ACC112 (cell line): ENCODE measurements at regions not wholly inside any gene's neighbourhood (a gene's known extent, or its start where the extent isn't known, plus 50 kb on each side); places are given as distances from the start of the nearest gene placed in this dataset.

Experiments
- H2AFZ ChIP-seq: fragments of 200-600 bp; sonication (generic); one replicate; pipeline ENCODE4 v1.6.0; 2017; ENCODE audit warnings: antibody characterized with exemption, low read length; ENCODE audit not compliant: unreplicated experiment
- H3K27ac ChIP-seq: fragments of 200-600 bp; sonication (generic); 2 replicates; pipeline ENCODE4 v1.5.1; 2014; ENCODE audit warnings: low read depth, mild to moderate bottlenecking, antibody characterized with exemption, low read length, moderate library complexity
- H3K27me3 ChIP-seq: fragments of 200-600 bp; sonication (generic); 2 replicates; pipeline ENCODE4 v1.6.1; 2014; ENCODE audit warnings: mild to moderate bottlenecking, antibody characterized with exemption, low read length, moderate library complexity, mixed read lengths; ENCODE audit not compliant: insufficient read depth
- H3K36me3 ChIP-seq: fragments of 200-600 bp; sonication (generic); 2 replicates; pipeline ENCODE4 v1.6.1; 2016; ENCODE audit warnings: mild to moderate bottlenecking, antibody characterized with exemption, low read length, moderate library complexity, mixed read lengths; ENCODE audit not compliant: insufficient read depth
- H3K4me1 ChIP-seq: fragments of 200-600 bp; sonication (generic); one replicate; pipeline ENCODE4 v1.6.1; 2016; ENCODE audit warnings: low read length, mixed read lengths; ENCODE audit not compliant: insufficient read depth, unreplicated experiment, control insufficient read depth
- H3K4me3 ChIP-seq: fragments of 200-600 bp; sonication (generic); 2 replicates; pipeline ENCODE4 v1.5.1; 2014; ENCODE audit warnings: mild to moderate bottlenecking, low read depth, low read length
- H3K79me2 ChIP-seq: fragments of 200-600 bp; sonication (generic); one replicate; pipeline ENCODE4 v1.6.0; 2016; ENCODE audit warnings: low read length; ENCODE audit not compliant: control insufficient read depth, unreplicated experiment, insufficient read depth

- Histone ChIP-seq H3K27me3 (peaks cover 45% of the 10 kb centered on the region), H3K27ac (no peak overlapping the region), H3K4me3 (no peak overlapping the region), H3K4me1 (no peaks in the 10 kb centered on the region), H3K36me3 (no peaks in the 10 kb centered on the region), H2AFZ (no peak overlapping the region), H3K79me2 (no peaks in the 10 kb centered on the region)
Observed at GRCh38 chr16:49910541-49911071, 54.7 kb upstream of the ZNF423 start.

GRCh38 chr16:49911430-49911829, 55.5 kb upstream of the ZNF423 start:
- H3K79me2 ChIP-seq: no peaks in the 10 kb centered on the region
- H3K27me3 ChIP-seq: peaks cover 37% of the 10 kb centered on the region; the same call in 1 of the 2 replicates
- H3K4me3 ChIP-seq: no peak overlapping the region
- no peaks in the 10 kb centered on the region for H3K4me1 ChIP-seq
- H2AFZ ChIP-seq: no peak overlapping the region
- H3K27ac ChIP-seq: no peak overlapping the region
- H3K36me3 ChIP-seq: no peaks in the 10 kb centered on the region

GRCh38 chr16:49912721-49913120, 56.8 kb upstream of the ZNF423 start:
- Histone ChIP-seq H3K4me3 (no peak overlapping the region), H3K27me3 (peaks cover 29% of the 10 kb centered on the region; the same call in 1 of the 2 replicates)

GRCh38 chr16:49913720-49914119, 57.8 kb upstream of the ZNF423 start:
- H2AFZ ChIP-seq: no peak overlapping the region
- H3K79me2 ChIP-seq: no peaks in the 10 kb centered on the region
- H3K27ac ChIP-seq: no peak overlapping the region
- no peaks in the 10 kb centered on the region for H3K4me1 ChIP-seq
- H3K4me3 ChIP-seq: no peak overlapping the region
- H3K27me3 ChIP-seq: peaks cover 25% of the 10 kb centered on the region; the same call in 1 of the 2 replicates
- no peaks in the 10 kb centered on the region for H3K36me3 ChIP-seq

More at GRCh38 chr16:49912721-49913120, 56.8 kb upstream of the ZNF423 start:
- Histone ChIP-seq H3K4me1 (no peaks in the 10 kb centered on the region), H3K36me3 (no peaks in the 10 kb centered on the region), H3K79me2 (no peaks in the 10 kb centered on the region), H3K27ac (no peak overlapping the region), H2AFZ (no peak overlapping the region)

GRCh38 chr16:49914657-49915056, 58.7 kb upstream of the ZNF423 start:
- Histone ChIP-seq H3K4me1 (no peaks in the 10 kb centered on the region), H3K4me3 (no peak overlapping the region), H2AFZ (no peak overlapping the region), H3K27ac (no peak overlapping the region), H3K79me2 (no peaks in the 10 kb centered on the region), H3K36me3 (no peaks in the 10 kb centered on the region), H3K27me3 (peaks cover 25% of the 10 kb centered on the region; the same call in 1 of the 2 replicates)

- Histone ChIP-seq H3K4me3 (no peak overlapping the region), H3K4me1 (no peaks in the 10 kb centered on the region), H2AFZ (no peak overlapping the region), H3K79me2 (no peaks in the 10 kb centered on the region), H3K27ac (no peak overlapping the region), H3K36me3 (no peaks in the 10 kb centered on the region), H3K27me3 (peaks cover 25% of the 10 kb centered on the region; the same call in 1 of the 2 replicates)
Observed at GRCh38 chr16:49918257-49918656, 62.3 kb upstream of the ZNF423 start.

- Histone ChIP-seq H3K27ac (no peak overlapping the region), H3K27me3 (peaks cover 27% of the 10 kb centered on the region), H3K4me1 (no peaks in the 10 kb centered on the region), H2AFZ (no peak overlapping the region), H3K79me2 (no peaks in the 10 kb centered on the region), H3K36me3 (no peaks in the 10 kb centered on the region), H3K4me3 (no peak overlapping the region)
Observed at GRCh38 chr16:49919327-49919726, 63.4 kb upstream of the ZNF423 start.

GRCh38 chr16:49920397-49920796, 64.5 kb upstream of the ZNF423 start:
- Histone ChIP-seq H3K4me1 (no peaks in the 10 kb centered on the region), H3K27ac (no peak overlapping the region), H2AFZ (no peak overlapping the region), H3K36me3 (no peaks in the 10 kb centered on the region), H3K79me2 (no peaks in the 10 kb centered on the region), H3K27me3 (peaks cover 31% of the 10 kb centered on the region), H3K4me3 (no peak overlapping the region)

GRCh38 chr16:49921106-49921505, 65.2 kb upstream of the ZNF423 start:
- no peak overlapping the region for H3K27ac ChIP-seq
- no peak overlapping the region for H3K4me3 ChIP-seq
- H3K36me3 ChIP-seq: no peaks in the 10 kb centered on the region
- peaks cover 37% of the 10 kb centered on the region for H3K27me3 ChIP-seq
- H2AFZ ChIP-seq: no peak overlapping the region
- H3K4me1 ChIP-seq: no peaks in the 10 kb centered on the region
- no peaks in the 10 kb centered on the region for H3K79me2 ChIP-seq

- Histone ChIP-seq H3K27ac (no peak overlapping the region), H3K27me3 (peaks cover 45% of the 10 kb centered on the region), H3K36me3 (no peaks in the 10 kb centered on the region), H3K4me1 (no peaks in the 10 kb centered on the region), H3K79me2 (no peaks in the 10 kb centered on the region), H2AFZ (no peak overlapping the region), H3K4me3 (no peak overlapping the region)
Observed at GRCh38 chr16:49921791-49922456, 66.0 kb upstream of the ZNF423 start.

- H3K4me1 ChIP-seq: no peaks in the 10 kb centered on the region
- no peak overlapping the region for H3K27ac ChIP-seq
- no peak overlapping the region for H2AFZ ChIP-seq
- H3K27me3 ChIP-seq: peaks cover 58% of the 10 kb centered on the region
- no peak overlapping the region for H3K4me3 ChIP-seq
- no peaks in the 10 kb centered on the region for H3K79me2 ChIP-seq
- no peaks in the 10 kb centered on the region for H3K36me3 ChIP-seq
Observed at GRCh38 chr16:49923411-49923810, 67.5 kb upstream of the ZNF423 start.
